ENCODE measurements at regions not wholly inside any gene's neighbourhood (a gene's known extent, or its start where the extent isn't known, plus 50 kb on each side); places are given as distances from the start of the nearest gene placed in this dataset.

GRCh38 chr11:43245466-43245865 is 66.3 kb upstream of the API5 start:
- CTCF ChIA-PET (ENCODE audit: low intra/inter-chr PET ratio, low total read pairs): no interaction called here
- H3K4me3 ChIP-seq (replicated peaks in 1 of 3; ENCODE audit: insufficient read depth in 1 of 3, low read depth in 2 of 3, low read length in 3 of 3): no peak overlapping the region
- no peaks in the 10 kb centered on the region for H3K4me1 ChIP-seq (ENCODE audit: insufficient read depth, low read length)
- no peaks in the 10 kb centered on the region for H4K20me1 ChIP-seq (ENCODE audit: insufficient read depth, low read length)
- FAIRE-seq: no peak
- H3K4me2 ChIP-seq (ENCODE audit: low read depth, low read length): no peak overlapping the region
- H3K27me3 ChIP-seq (ENCODE audit: control insufficient read depth in 1 of 2, insufficient read depth in 2 of 2, low read length in 2 of 2): no peaks in the 10 kb centered on the region; a peak in 2 of 5 replicates
- in situ Hi-C loops (cut with HindIII; ENCODE audit: extremely low pct_ligation_motif_present, low pct_unique_long_range_greater_than_20kb) (no loop called here), intact Hi-C loops (cut with micrococcal nuclease; ENCODE audit: unreplicated experiment) (no loop called here)
- no TSS peak for BruUV-seq (replicated peaks)
- H3K79me2 ChIP-seq (ENCODE audit: insufficient read depth, low read length): no peaks in the 10 kb centered on the region
- POLR2A ChIA-PET: no interaction called here
- no peak for DNase-seq (ENCODE audit: low spot score)
- H3K9me3 ChIP-seq (ENCODE audit: low read length): no peaks in the 10 kb centered on the region
- H3K9ac ChIP-seq (ENCODE audit: insufficient read depth, low read depth, low read length): no peak overlapping the region
- no peak for ATAC-seq
- WGBS (ENCODE audit: low lambda C conversion rate): 6% methylated on average over 4 of the region's 4 CpGs
- no peaks in the 10 kb centered on the region for H3K36me3 ChIP-seq (replicated peaks in 1 of 2; ENCODE audit: control insufficient read depth in 1 of 2, insufficient read depth in 2 of 2, low read length in 2 of 2)
- H2AFZ ChIP-seq (ENCODE audit: low read length): no peak overlapping the region
- no peak overlapping the region for H3K27ac ChIP-seq (ENCODE audit: extremely low read length, insufficient read depth, low read length)
- TF ChIP-seq XRCC5 (optimal IDR thresholded peaks at IDR 0.05; ENCODE audit: low read length) (no peak), ZNF329 (CRISPR knock-in tag; IDR thresholded peaks at IDR 0.05; ENCODE audit: low read depth) (no peak), FOXO1 (CRISPR knock-in tag; IDR thresholded peaks at IDR 0.05) (no peak), ZNF512 (CRISPR knock-in tag; IDR thresholded peaks at IDR 0.05) (no peak), THAP11 (CRISPR knock-in tag; IDR thresholded peaks at IDR 0.05) (no peak), GATAD2A (CRISPR knock-in tag; IDR thresholded peaks at IDR 0.05) (no peak), MLXIP (CRISPR knock-in tag; IDR thresholded peaks at IDR 0.05; ENCODE audit: borderline replicate concordance) (no peak), DNMT1 (CRISPR knock-in tag; IDR thresholded peaks at IDR 0.05) (no peak), SNAPC4 (CRISPR knock-in tag; IDR thresholded peaks at IDR 0.05) (no peak), PHB2 (IDR thresholded peaks at IDR 0.05; ENCODE audit: partially characterized antibody) (no peak), SMAD9 (CRISPR knock-in tag; IDR thresholded peaks at IDR 0.05) (no peak), HDAC2 (CRISPR knock-in tag; IDR thresholded peaks at IDR 0.05) (no peak), RFX1 (IDR thresholded peaks at IDR 0.05) (no peak), ZIK1 (CRISPR knock-in tag; IDR thresholded peaks at IDR 0.05; ENCODE audit: borderline replicate concordance, low read depth) (no peak), MAFK (conservative IDR thresholded peaks at IDR 0.05 in 1 of 2, IDR thresholded peaks at IDR 0.05 in 1 of 2; ENCODE audit: low read length in 2 of 2) (no peak), ZNF263 (CRISPR knock-in tag; IDR thresholded peaks at IDR 0.05) (no peak), ZBTB2 (CRISPR knock-in tag; IDR thresholded peaks at IDR 0.05; ENCODE audit: low read depth) (no peak)
